H9 (cell line): ENCODE measurements at regions not wholly inside any gene's neighbourhood (a gene's known extent, or its start where the extent isn't known, plus 50 kb on each side); places are given as distances from the start of the nearest gene placed in this dataset.
A peak's percentile ranks its signal among the peaks of the same experiment; 100 is the strongest.

Source experiments
- DNase-seq: peaks from one replicate; pipeline ENCODE4 v3.0.0-alpha.2; 2017
- H2AFZ ChIP-seq: one replicate; pipeline ENCODE4 v1.6.1; 2013; ENCODE audit warnings: mild to moderate bottlenecking, low read length, control low read depth, moderate library complexity
- H2AK5ac ChIP-seq: 2 replicates; pipeline ENCODE4 v1.6.1; 2013; ENCODE audit warnings: low read length, control low read depth, mixed read lengths; ENCODE audit not compliant: insufficient read length
- H2BK120ac ChIP-seq: one replicate; pipeline ENCODE4 v1.6.1; 2013; ENCODE audit warnings: low read depth, mild to moderate bottlenecking, low read length, control low read depth, inconsistent platforms; ENCODE audit not compliant: poor library complexity, severe bottlenecking
- H2BK12ac ChIP-seq: 2 replicates; pipeline ENCODE4 v1.6.1; 2013; ENCODE audit warnings: low read length, control low read depth, mixed read lengths, low read depth; ENCODE audit not compliant: insufficient read length
- H2BK15ac ChIP-seq: 2 replicates; pipeline ENCODE4 v1.6.1; 2013; ENCODE audit warnings: low read depth, low read length, control low read depth
- H2BK20ac ChIP-seq: one replicate; pipeline ENCODE4 v1.6.1; 2013; ENCODE audit warnings: low read depth, mild to moderate bottlenecking, low read length, control low read depth, inconsistent platforms; ENCODE audit not compliant: poor library complexity, severe bottlenecking
- H2BK5ac ChIP-seq: 2 replicates; pipeline ENCODE4 v1.6.1; 2013; ENCODE audit warnings: low read length, control low read depth, mixed read lengths; ENCODE audit not compliant: insufficient read length
- H3K14ac ChIP-seq: 2 replicates; pipeline ENCODE4 v1.6.1; 2013; ENCODE audit warnings: low read length, control low read depth; ENCODE audit not compliant: insufficient read depth
- H3K18ac ChIP-seq: 2 replicates; pipeline ENCODE4 v1.6.1; 2013; ENCODE audit warnings: low read depth, mild to moderate bottlenecking, mixed read lengths, low read length, control low read depth; ENCODE audit not compliant: insufficient read length
- H3K23ac ChIP-seq: 2 replicates; pipeline ENCODE4 v1.6.1; 2013; ENCODE audit warnings: low read length, control low read depth, mixed read lengths, low read depth; ENCODE audit not compliant: insufficient read length
- H3K23me2 ChIP-seq: 2 replicates; pipeline ENCODE4 v1.6.1; 2013; ENCODE audit warnings: low read depth, mild to moderate bottlenecking, mixed read lengths, low read length, control low read depth; ENCODE audit not compliant: insufficient read length, poor library complexity, severe bottlenecking
- H3K27ac ChIP-seq: 2 replicates; pipeline ENCODE4 v1.5.1; 2013; ENCODE audit warnings: low read length, control low read depth, mixed read lengths, low read depth; ENCODE audit not compliant: insufficient read length
- H3K27me3 ChIP-seq: 2 replicates; pipeline ENCODE4 v1.6.1; 2013; ENCODE audit warnings: low read length, control low read depth, inconsistent platforms; ENCODE audit not compliant: insufficient read depth
- H3K4ac ChIP-seq: 2 replicates; pipeline ENCODE4 v1.6.1; 2013; ENCODE audit warnings: low read depth, mild to moderate bottlenecking, control low read depth, inconsistent platforms, low read length, moderate library complexity
- H3K4me1 ChIP-seq: 2 replicates; pipeline ENCODE4 v1.6.1; 2013; ENCODE audit warnings: low read length, control low read depth, inconsistent platforms; ENCODE audit not compliant: insufficient read depth
- H3K4me2 ChIP-seq: 2 replicates; pipeline ENCODE4 v1.6.1; 2013; ENCODE audit warnings: low read length, control low read depth, mixed read lengths; ENCODE audit not compliant: insufficient read length, insufficient read depth
- H3K56ac ChIP-seq: 2 replicates; pipeline ENCODE4 v1.6.1; 2013; ENCODE audit warnings: low read depth, mild to moderate bottlenecking, mixed read lengths, low read length, control low read depth; ENCODE audit not compliant: insufficient read length
- H3K79me1 ChIP-seq: 2 replicates; pipeline ENCODE4 v1.6.1; 2013; ENCODE audit warnings: low read depth, mild to moderate bottlenecking, moderate library complexity, low read length, control low read depth, inconsistent platforms; ENCODE audit not compliant: insufficient read depth, poor library complexity, severe bottlenecking
- H3K79me2 ChIP-seq: 2 replicates; pipeline ENCODE4 v1.6.1; 2013; ENCODE audit warnings: low read length, control low read depth, inconsistent platforms; ENCODE audit not compliant: insufficient read depth
- H3K9ac ChIP-seq: 2 replicates; pipeline ENCODE4 v1.6.1; 2013; ENCODE audit warnings: low read length, control low read depth, mixed read lengths; ENCODE audit not compliant: insufficient read length; ENCODE audit errors: extremely low read depth
- H3K9me3 ChIP-seq: one replicate; pipeline ENCODE4 v1.6.1; 2013; ENCODE audit warnings: low read depth, low read length, inconsistent platforms; ENCODE audit not compliant: control insufficient read depth
- H3T11ph ChIP-seq: one replicate; pipeline ENCODE4 v1.6.1; 2013; ENCODE audit warnings: mild to moderate bottlenecking, low read length, control low read depth, inconsistent platforms
- H4K20me1 ChIP-seq: one replicate; pipeline ENCODE4 v1.6.1; 2013; ENCODE audit not compliant: control insufficient read depth, insufficient read length, insufficient read depth
- H4K5ac ChIP-seq: 2 replicates; pipeline ENCODE4 v1.6.1; 2013; ENCODE audit warnings: low read depth, mild to moderate bottlenecking, mixed read lengths, low read length, control low read depth; ENCODE audit not compliant: insufficient read length
- H4K8ac ChIP-seq: replicated peaks from 2 replicates; pipeline ENCODE4 v1.6.1; 2013; ENCODE audit warnings: low read length, control low read depth, mixed read lengths, low read depth; ENCODE audit not compliant: insufficient read length
- H4K91ac ChIP-seq: 2 replicates; pipeline ENCODE4 v1.6.1; 2013; ENCODE audit warnings: low read depth, mild to moderate bottlenecking, moderate library complexity, mixed read lengths, low read length, control low read depth; ENCODE audit not compliant: insufficient read length
- H3K27ac Mint-ChIP-seq, 3 experiments: 2 replicates in 2 of 3; 3 replicates in 1 of 3; pipeline ENCODE4 v1.8.0; 2020 to 2021; ENCODE audit warnings: mixed read lengths in 3 of 3, mild to moderate bottlenecking in 1 of 3, moderate library complexity in 1 of 3
- H3K27me3 Mint-ChIP-seq: 2 replicates; pipeline ENCODE4 v1.8.0; 2021; ENCODE audit warnings: low read depth, mild to moderate bottlenecking, moderate library complexity, mixed read lengths
- H3K36me3 Mint-ChIP-seq, 3 experiments: 2 replicates in 2 of 3; 3 replicates in 1 of 3; pipeline ENCODE4 v1.8.0; 2020 to 2021; ENCODE audit warnings: low read depth in 3 of 3, mixed read lengths in 3 of 3; ENCODE audit not compliant: insufficient read depth in 1 of 3
- H3K4me1 Mint-ChIP-seq, 2 experiments: 2 replicates each; pipeline ENCODE4 v1.8.0; 2020; ENCODE audit warnings: mixed read lengths in 2 of 2
- H3K4me3 Mint-ChIP-seq, 2 experiments: 2 replicates in 1 of 2; 3 replicates in 1 of 2; pipeline ENCODE4 v1.8.0; 2020 to 2021; ENCODE audit warnings: mild to moderate bottlenecking in 2 of 2, mixed read lengths in 2 of 2, moderate library complexity in 1 of 2
- H3K9me3 Mint-ChIP-seq, 2 experiments: 2 replicates in 1 of 2; 3 replicates in 1 of 2; pipeline ENCODE4 v1.8.0; 2020; ENCODE audit warnings: mild to moderate bottlenecking in 2 of 2, mixed read lengths in 2 of 2, moderate library complexity in 1 of 2
- CTCF ChIP-seq: fragments of 200-600 bp; sonication (generic); conservative IDR thresholded peaks from 3 replicates; pipeline ENCODE4 v1.8.0; 2021; ENCODE audit warnings: antibody characterized with exemption, mild to moderate bottlenecking
- WGBS: extraction: QIAGEN DNeasy Blood & Tissue Kit; methylation state at CpG from one replicate; pipeline ENCODE4 v1.1.7; 2013; ENCODE audit warnings: missing lambda C conversion rate, low lambda C conversion rate, mixed read lengths; ENCODE audit not compliant: insufficient read length; ENCODE audit errors: extremely low coverage; 5-methylcytosine and 5-hydroxymethylcytosine counted together

GRCh38 chr3:63046580-63046979 lies 171.4 kb upstream of the CADPS start:
- Mint-ChIP-seq H3K4me3 (no peak overlapping the region), H3K4me1 (peaks cover 12 to 18% of the 10 kb centered on the region in 2 experiments), H3K27ac (0 out of 7 replicates have a peak overlapping the region, but pooled peaks of 1 of the 3 experiments have one; percentile 15), H3K27me3 (no peaks in the 10 kb centered on the region), H3K9me3 (peaks cover 2 to 3% of the 10 kb centered on the region in 2 experiments; a peak in 1 of 5 replicates), H3K36me3 (peaks cover 5 to 11% (median 11%) of the 10 kb centered on the region in 3 experiments; a peak in 4 of 7 replicates)
- H3K9me3 ChIP-seq = no peaks in the 10 kb centered on the region
- no peak overlapping the region for H4K8ac ChIP-seq
- no peak for DNase-seq
- H2BK5ac ChIP-seq = no peak overlapping the region
- H2AK5ac ChIP-seq = no peak overlapping the region
- H3K4me2 ChIP-seq = no peak overlapping the region
- H2BK12ac ChIP-seq = no peak overlapping the region
- H3K27ac ChIP-seq = no peak overlapping the region
- H3K4ac ChIP-seq = no peak overlapping the region
- H3K9ac ChIP-seq = no peak overlapping the region
- no peaks in the 10 kb centered on the region for H3K79me2 ChIP-seq
- no peaks in the 10 kb centered on the region for H3K23me2 ChIP-seq
- no peak overlapping the region for H3T11ph ChIP-seq
- H4K91ac ChIP-seq = no peak overlapping the region
- no peaks in the 10 kb centered on the region for H4K20me1 ChIP-seq
- H2BK20ac ChIP-seq = no peak overlapping the region
- H3K79me1 ChIP-seq = no peaks in the 10 kb centered on the region
- 0 out of 2 replicates have a peak, but pooled peaks cover 2% of the 10 kb centered on the region for H3K4me1 ChIP-seq
- no peak overlapping the region for H3K14ac ChIP-seq
- H3K27me3 ChIP-seq = no peaks in the 10 kb centered on the region
- no peak overlapping the region for H3K23ac ChIP-seq
- H2BK15ac ChIP-seq = no peak overlapping the region
- H3K56ac ChIP-seq = no peak overlapping the region
- H4K5ac ChIP-seq = no peak overlapping the region
- no peak overlapping the region for H2AFZ ChIP-seq
- H3K18ac ChIP-seq = no peak overlapping the region
- TF ChIP-seq CTCF = no peak
- no CpG with 5 or more reads among the region's 4 CpGs for WGBS
- H2BK120ac ChIP-seq = no peak overlapping the region
